Neural cell (in vitro differentiated cells): ENCODE measurements at regions not wholly inside any gene's neighbourhood (a gene's known extent, or its start where the extent isn't known, plus 50 kb on each side); places are given as distances from the start of the nearest gene placed in this dataset.

Experiments used
- H2AFZ ChIP-seq: fragments of 200-600, 300-800 bp; sonication (generic), shearing (Covaris generic); 2 replicates; pipeline ENCODE4 v1.6.0; 2014; ENCODE audit warnings: low read depth, mild to moderate bottlenecking, antibody characterized with exemption, low read length, moderate library complexity
- H3F3A ChIP-seq: fragments of 200-600 bp; shearing (Covaris generic); 2 replicates; pipeline ENCODE4 v1.6.1; 2016; ENCODE audit warnings: mild to moderate bottlenecking, moderate library complexity, mixed read lengths, antibody characterized with exemption, low read length; ENCODE audit not compliant: insufficient read depth, poor library complexity, severe bottlenecking
- H3K27ac ChIP-seq: fragments of 200-600, 300-800 bp; sonication (generic), shearing (Covaris generic); 2 replicates; pipeline ENCODE4 v1.5.1; 2014; ENCODE audit warnings: mild to moderate bottlenecking, low read length, moderate library complexity
- H3K27me3 ChIP-seq: fragments of 300-800, 200-600 bp; sonication (generic), shearing (Covaris generic); 2 replicates; pipeline ENCODE4 v1.6.0; 2014; ENCODE audit warnings: mild to moderate bottlenecking, low read depth, low read length, moderate library complexity; ENCODE audit not compliant: insufficient read depth
- H3K36me3 ChIP-seq: fragments of 300-800, 200-600 bp; sonication (generic), shearing (Covaris generic); 2 replicates; pipeline ENCODE4 v1.5.1; 2014; ENCODE audit warnings: mild to moderate bottlenecking, antibody characterized with exemption, low read length, moderate library complexity; ENCODE audit not compliant: insufficient read depth
- H3K4me2 ChIP-seq: fragments of 300-800, 200-600 bp; sonication (generic), shearing (Covaris generic); 2 replicates; pipeline ENCODE4 v1.6.0; 2014; ENCODE audit warnings: mild to moderate bottlenecking, low read length
- H3K4me3 ChIP-seq: fragments of 300-800, 200-600 bp; sonication (generic), shearing (Covaris generic); 2 replicates; pipeline ENCODE4 v1.5.1; 2014; ENCODE audit warnings: mild to moderate bottlenecking, low read length, moderate library complexity
- H3K79me2 ChIP-seq: fragments of 200-600 bp; shearing (Covaris generic); replicated peaks from 2 replicates; pipeline ENCODE4 v1.6.0; 2014; ENCODE audit warnings: mild to moderate bottlenecking, low read length, moderate library complexity; ENCODE audit not compliant: insufficient read depth
- H3K9ac ChIP-seq: fragments of 300-800, 200-600 bp; sonication (generic), shearing (Covaris generic); 2 replicates; pipeline ENCODE4 v1.6.1; 2016; ENCODE audit warnings: mild to moderate bottlenecking, low read length, mixed read lengths
- H3K9me2 ChIP-seq: fragments of 200-600 bp; shearing (Covaris generic); 2 replicates; pipeline ENCODE4 v1.6.1; 2016; ENCODE audit warnings: mild to moderate bottlenecking, low read length, mixed read lengths; ENCODE audit not compliant: insufficient read depth
- H3K9me3 ChIP-seq: fragments of 200-600, 300-800 bp; sonication (generic), shearing (Covaris generic); 2 replicates; pipeline ENCODE4 v1.6.1; 2016; ENCODE audit warnings: mild to moderate bottlenecking, mixed run types, low read length, moderate library complexity, mixed read lengths
- H4K20me1 ChIP-seq: fragments of 200-600 bp; shearing (Covaris generic); 2 replicates; pipeline ENCODE4 v1.6.1; 2016; ENCODE audit warnings: mild to moderate bottlenecking, mixed run types; ENCODE audit not compliant: insufficient read depth
- EP300 ChIP-seq: fragments of 450-650 bp; conservative IDR thresholded peaks from 2 replicates; pipeline ENCODE4 v1.6.1; 2014; ENCODE audit warnings: antibody characterized with exemption, mild to moderate bottlenecking, moderate library complexity; ENCODE audit not compliant: poor library complexity, severe bottlenecking
- EZH2 ChIP-seq: fragments of 200-600, 300-800 bp; shearing (Covaris generic), sonication (generic); IDR thresholded peaks from 2 replicates; pipeline ENCODE4 v1.6.1; 2014; ENCODE audit warnings: antibody characterized with exemption, low read length, borderline replicate concordance, mild to moderate bottlenecking; ENCODE audit not compliant: insufficient read depth, poor library complexity, severe bottlenecking
- MXI1 ChIP-seq: fragments of 450-650 bp; conservative IDR thresholded peaks from 2 replicates; pipeline ENCODE4 v1.6.1; 2014; ENCODE audit warnings: antibody characterized with exemption, mild to moderate bottlenecking; ENCODE audit not compliant: poor library complexity, severe bottlenecking
- POLR2AphosphoS5 ChIP-seq: IDR thresholded peaks from 2 replicates; pipeline ENCODE4 v1.6.1; 2012
- RAD21 ChIP-seq: fragments of 450-650 bp; conservative IDR thresholded peaks from 2 replicates; pipeline ENCODE4 v1.6.1; 2014; ENCODE audit warnings: antibody characterized with exemption, mild to moderate bottlenecking, moderate library complexity
- SMC3 ChIP-seq: fragments of 450-650 bp; conservative IDR thresholded peaks from 2 replicates; pipeline ENCODE4 v1.6.1; 2014; ENCODE audit warnings: antibody characterized with exemption, mild to moderate bottlenecking, moderate library complexity; ENCODE audit not compliant: poor library complexity
- TAF1 ChIP-seq: IDR thresholded peaks from 2 replicates; pipeline ENCODE4 v1.6.1; 2012; ENCODE audit warnings: low read depth
- TF ChIP-seq, protein P1 (sequence below): IDR thresholded peaks from 2 replicates; pipeline ENCODE4 v1.6.1; 2012; ENCODE audit warnings: borderline replicate concordance
- TF ChIP-seq, protein P2 (sequence below): fragments of 450-650 bp; IDR thresholded peaks from 2 replicates; pipeline ENCODE4 v1.5.1; 2014; ENCODE audit warnings: antibody characterized with exemption, mild to moderate bottlenecking, moderate library complexity; ENCODE audit not compliant: poor library complexity, severe bottlenecking

DNA sequence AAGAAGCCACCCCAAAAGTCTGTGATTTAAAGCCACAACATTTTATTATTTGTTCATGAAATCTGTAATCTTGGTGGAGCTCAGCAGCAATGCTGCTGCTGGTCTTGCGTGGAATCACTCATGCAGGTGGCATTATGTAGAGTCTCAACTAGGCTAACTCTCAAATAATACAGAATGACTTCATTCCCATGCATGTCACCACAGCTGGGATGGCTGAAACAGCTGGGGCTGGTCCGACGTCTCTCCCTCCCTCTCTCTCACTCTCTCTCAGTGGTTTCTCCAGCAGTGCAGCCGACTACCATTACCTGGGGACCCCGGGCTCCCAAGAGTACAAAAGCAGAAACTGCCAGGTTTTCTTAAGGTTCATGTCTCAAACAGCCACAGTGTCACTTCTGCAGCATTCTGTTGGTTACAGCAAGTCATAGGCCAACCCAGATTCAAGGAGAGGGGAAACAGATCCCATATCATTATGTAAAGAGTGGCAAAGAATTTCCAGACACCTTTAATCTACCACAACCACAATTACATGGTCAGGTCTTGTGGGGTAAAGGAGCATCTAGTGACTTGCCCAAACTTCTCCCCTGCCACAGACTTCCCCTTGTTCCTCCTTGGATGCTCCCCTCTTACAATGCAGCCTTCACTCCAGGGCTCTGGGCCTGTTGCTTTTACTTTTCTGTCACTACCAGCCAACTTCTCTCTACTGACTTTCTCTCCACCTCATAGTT lies 192.0 kb upstream of the HMGA2 start:
- Histone ChIP-seq H3K36me3 (no peaks in the 10 kb centered on the region), H4K20me1 (no peaks in the 10 kb centered on the region), H3K4me3 (no peak overlapping the region), H3K27ac (no peak overlapping the region), H3K79me2 (no peaks in the 10 kb centered on the region), H3K4me2 (no peak overlapping the region), H3K9me3 (no peaks in the 10 kb centered on the region), H3K9me2 (no peaks in the 10 kb centered on the region), H2AFZ (no peak overlapping the region), H3F3A (no peaks in the 10 kb centered on the region), H3K27me3 (no peaks in the 10 kb centered on the region), H3K9ac (no peak overlapping the region)
- TF ChIP-seq MXI1 = no peak

DNA sequence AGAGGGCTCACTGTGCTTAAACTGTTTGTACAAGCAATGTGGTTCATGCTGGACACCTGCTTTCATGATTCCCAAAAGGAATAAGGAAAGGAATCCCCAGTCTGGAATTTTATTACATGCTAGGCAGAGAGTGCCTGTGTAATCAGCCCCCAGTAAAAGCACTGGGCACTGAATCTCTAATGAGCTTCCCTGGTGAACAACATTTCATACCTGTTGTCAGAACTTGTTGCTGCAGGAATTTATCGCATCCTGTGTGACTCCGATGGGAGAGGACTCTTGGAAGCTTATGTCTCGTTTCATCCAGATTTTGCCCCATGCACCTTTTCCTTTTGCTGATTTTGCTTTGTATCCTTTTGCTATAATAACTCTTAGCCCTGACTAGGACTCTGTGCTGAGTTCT lies 190.2 kb upstream of the HMGA2 start:
- Histone ChIP-seq H3K9ac (no peak overlapping the region), H4K20me1 (no peaks in the 10 kb centered on the region), H3K27me3 (no peaks in the 10 kb centered on the region), H3K36me3 (no peaks in the 10 kb centered on the region), H3K4me3 (no peak overlapping the region), H3F3A (no peaks in the 10 kb centered on the region), H3K79me2 (no peaks in the 10 kb centered on the region), H3K27ac (no peak overlapping the region), H2AFZ (no peak overlapping the region), H3K9me2 (no peaks in the 10 kb centered on the region), H3K9me3 (no peaks in the 10 kb centered on the region), H3K4me2 (no peak overlapping the region)
- TF ChIP-seq RAD21 = no peak
- no peak for TF ChIP-seq EZH2
- TF ChIP-seq EP300 = no peak
- no peak for TF ChIP-seq SMC3
- TF ChIP-seq MXI1 = no peak
- TF ChIP-seq POLR2AphosphoS5 = no peak
- no peak for TF ChIP-seq TAF1

DNA sequence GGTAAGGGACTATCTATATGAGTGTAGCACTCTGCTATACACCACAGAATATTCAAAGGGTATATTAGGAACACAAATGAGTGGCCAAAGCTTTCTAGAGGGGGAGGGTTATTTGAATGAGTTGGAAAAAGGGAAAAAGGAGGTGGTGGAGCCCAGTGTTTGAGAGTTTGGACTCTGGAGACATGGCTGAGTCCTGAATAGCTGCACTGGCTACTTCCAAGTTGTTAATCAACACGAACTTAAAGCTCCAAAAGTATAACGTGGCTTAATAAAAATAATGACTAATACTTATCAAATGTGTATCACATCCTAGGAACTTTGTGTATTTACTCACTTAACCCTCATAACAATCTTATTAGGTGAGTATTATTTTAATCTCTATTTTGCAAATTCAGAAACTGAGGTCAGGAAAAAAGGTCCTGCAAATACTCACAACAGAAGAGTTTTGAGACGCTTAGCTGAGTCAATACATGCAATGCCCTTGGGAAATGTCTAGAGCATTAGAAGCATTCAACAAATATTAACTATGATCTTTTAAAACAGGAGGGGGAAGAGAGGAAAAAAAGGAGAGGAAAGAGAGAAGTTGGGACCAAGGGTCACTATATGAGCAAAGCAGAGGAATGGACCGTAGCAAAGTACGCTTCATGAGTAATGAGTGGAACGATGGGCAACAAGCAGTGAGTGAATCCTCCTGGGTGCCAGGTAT lies 189.5 kb upstream of the HMGA2 start:
- Histone ChIP-seq H3K4me2 (no peak overlapping the region), H2AFZ (no peak overlapping the region), H3K79me2 (no peaks in the 10 kb centered on the region), H3K9me3 (no peaks in the 10 kb centered on the region), H3F3A (no peaks in the 10 kb centered on the region), H3K27ac (no peak overlapping the region), H3K27me3 (no peaks in the 10 kb centered on the region), H3K36me3 (no peaks in the 10 kb centered on the region), H3K9me2 (no peaks in the 10 kb centered on the region), H3K4me3 (no peak overlapping the region), H4K20me1 (no peaks in the 10 kb centered on the region), H3K9ac (no peak overlapping the region)
- TF ChIP-seq, protein P1, sequence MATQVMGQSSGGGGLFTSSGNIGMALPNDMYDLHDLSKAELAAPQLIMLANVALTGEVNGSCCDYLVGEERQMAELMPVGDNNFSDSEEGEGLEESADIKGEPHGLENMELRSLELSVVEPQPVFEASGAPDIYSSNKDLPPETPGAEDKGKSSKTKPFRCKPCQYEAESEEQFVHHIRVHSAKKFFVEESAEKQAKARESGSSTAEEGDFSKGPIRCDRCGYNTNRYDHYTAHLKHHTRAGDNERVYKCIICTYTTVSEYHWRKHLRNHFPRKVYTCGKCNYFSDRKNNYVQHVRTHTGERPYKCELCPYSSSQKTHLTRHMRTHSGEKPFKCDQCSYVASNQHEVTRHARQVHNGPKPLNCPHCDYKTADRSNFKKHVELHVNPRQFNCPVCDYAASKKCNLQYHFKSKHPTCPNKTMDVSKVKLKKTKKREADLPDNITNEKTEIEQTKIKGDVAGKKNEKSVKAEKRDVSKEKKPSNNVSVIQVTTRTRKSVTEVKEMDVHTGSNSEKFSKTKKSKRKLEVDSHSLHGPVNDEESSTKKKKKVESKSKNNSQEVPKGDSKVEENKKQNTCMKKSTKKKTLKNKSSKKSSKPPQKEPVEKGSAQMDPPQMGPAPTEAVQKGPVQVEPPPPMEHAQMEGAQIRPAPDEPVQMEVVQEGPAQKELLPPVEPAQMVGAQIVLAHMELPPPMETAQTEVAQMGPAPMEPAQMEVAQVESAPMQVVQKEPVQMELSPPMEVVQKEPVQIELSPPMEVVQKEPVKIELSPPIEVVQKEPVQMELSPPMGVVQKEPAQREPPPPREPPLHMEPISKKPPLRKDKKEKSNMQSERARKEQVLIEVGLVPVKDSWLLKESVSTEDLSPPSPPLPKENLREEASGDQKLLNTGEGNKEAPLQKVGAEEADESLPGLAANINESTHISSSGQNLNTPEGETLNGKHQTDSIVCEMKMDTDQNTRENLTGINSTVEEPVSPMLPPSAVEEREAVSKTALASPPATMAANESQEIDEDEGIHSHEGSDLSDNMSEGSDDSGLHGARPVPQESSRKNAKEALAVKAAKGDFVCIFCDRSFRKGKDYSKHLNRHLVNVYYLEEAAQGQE = no peak
- no peak for TF ChIP-seq TAF1
- no peak for TF ChIP-seq SMC3
- no peak for TF ChIP-seq EZH2
- no peak for TF ChIP-seq MXI1
- TF ChIP-seq RAD21 = no peak
- TF ChIP-seq POLR2AphosphoS5 = no peak
- TF ChIP-seq, protein P2, sequence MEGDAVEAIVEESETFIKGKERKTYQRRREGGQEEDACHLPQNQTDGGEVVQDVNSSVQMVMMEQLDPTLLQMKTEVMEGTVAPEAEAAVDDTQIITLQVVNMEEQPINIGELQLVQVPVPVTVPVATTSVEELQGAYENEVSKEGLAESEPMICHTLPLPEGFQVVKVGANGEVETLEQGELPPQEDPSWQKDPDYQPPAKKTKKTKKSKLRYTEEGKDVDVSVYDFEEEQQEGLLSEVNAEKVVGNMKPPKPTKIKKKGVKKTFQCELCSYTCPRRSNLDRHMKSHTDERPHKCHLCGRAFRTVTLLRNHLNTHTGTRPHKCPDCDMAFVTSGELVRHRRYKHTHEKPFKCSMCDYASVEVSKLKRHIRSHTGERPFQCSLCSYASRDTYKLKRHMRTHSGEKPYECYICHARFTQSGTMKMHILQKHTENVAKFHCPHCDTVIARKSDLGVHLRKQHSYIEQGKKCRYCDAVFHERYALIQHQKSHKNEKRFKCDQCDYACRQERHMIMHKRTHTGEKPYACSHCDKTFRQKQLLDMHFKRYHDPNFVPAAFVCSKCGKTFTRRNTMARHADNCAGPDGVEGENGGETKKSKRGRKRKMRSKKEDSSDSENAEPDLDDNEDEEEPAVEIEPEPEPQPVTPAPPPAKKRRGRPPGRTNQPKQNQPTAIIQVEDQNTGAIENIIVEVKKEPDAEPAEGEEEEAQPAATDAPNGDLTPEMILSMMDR = no peak
- no peak for TF ChIP-seq EP300
